Left ventricle myocardium inferior (tissue), 1 donor: ENCODE measurements at regions not wholly inside any gene's neighbourhood (a gene's known extent, or its start where the extent isn't known, plus 50 kb on each side); places are given as distances from the start of the nearest gene placed in this dataset.

Source experiments
- DNase-seq: peaks from one replicate; pipeline ENCODE4 v3.0.0-alpha.2; 2020
- H3K27ac ChIP-seq: fragments of 200-600 bp; replicated peaks from 2 replicates; pipeline ENCODE4 v1.8.0; 2021
- H3K27me3 ChIP-seq: fragments of 200-600 bp; 2 replicates; pipeline ENCODE4 v1.8.0; 2021; ENCODE audit warnings: low read depth
- H3K36me3 ChIP-seq: fragments of 200-600 bp; 2 replicates; pipeline ENCODE4 v1.8.0; 2021
- H3K4me1 ChIP-seq: fragments of 200-600 bp; 2 replicates; pipeline ENCODE4 v1.8.0; 2021
- H3K4me3 ChIP-seq: fragments of 200-600 bp; 2 replicates; pipeline ENCODE4 v1.8.0; 2021; ENCODE audit warnings: mild to moderate bottlenecking, moderate library complexity
- H3K9me3 ChIP-seq: fragments of 200-600 bp; replicated peaks from 2 replicates; pipeline ENCODE4 v1.8.0; 2021
- CTCF ChIP-seq: fragments of 200-600 bp; IDR thresholded peaks from 2 replicates; pipeline ENCODE4 v1.8.0; 2021; ENCODE audit warnings: antibody characterized with exemption, mild to moderate bottlenecking, borderline replicate concordance
- intact Hi-C: fragments of 100-400 bp; cut with micrococcal nuclease; formaldehyde crosslinking; loops from one replicate; pipeline ENCODE4 v1.11.0; 2022
- donor health status: DM: no; HTN: yes; CAD: no; lungs with severe emphysema.

GRCh38 chr1:102724741-102725140 is 383.6 kb downstream of the COL11A1 start:
- H3K4me3 ChIP-seq: no peak overlapping the region
- intact Hi-C loops: no loop called here
- no peaks in the 10 kb centered on the region for H3K4me1 ChIP-seq
- DNase-seq: no peak
- H3K27ac ChIP-seq: no peak overlapping the region
- H3K27me3 ChIP-seq: no peaks in the 10 kb centered on the region
- no peak for TF ChIP-seq CTCF
- no peaks in the 10 kb centered on the region for H3K9me3 ChIP-seq
- no peaks in the 10 kb centered on the region for H3K36me3 ChIP-seq

GRCh38 chr1:102715150-102715549 is 393.2 kb downstream of the COL11A1 start:
- H3K27me3 ChIP-seq: no peaks in the 10 kb centered on the region
- H3K4me3 ChIP-seq: no peak overlapping the region
- DNase-seq: no peak
- no peak for TF ChIP-seq CTCF
- H3K4me1 ChIP-seq: no peaks in the 10 kb centered on the region
- intact Hi-C loops: no loop called here
- H3K36me3 ChIP-seq: no peaks in the 10 kb centered on the region
- no peak overlapping the region for H3K27ac ChIP-seq
- H3K9me3 ChIP-seq: no peaks in the 10 kb centered on the region

GRCh38 chr1:102699524-102699923 is 408.8 kb downstream of the COL11A1 start:
- intact Hi-C loops: no loop called here
- H3K9me3 ChIP-seq: peaks cover 23% of the 10 kb centered on the region
- TF ChIP-seq CTCF: no peak
- no peaks in the 10 kb centered on the region for H3K4me1 ChIP-seq
- DNase-seq: no peak
- H3K27me3 ChIP-seq: no peaks in the 10 kb centered on the region
- no peak overlapping the region for H3K4me3 ChIP-seq
- H3K36me3 ChIP-seq: no peaks in the 10 kb centered on the region
- H3K27ac ChIP-seq: no peak overlapping the region

GRCh38 chr1:102693345-102693744 is 415.0 kb downstream of the COL11A1 start:
- no peak for DNase-seq
- Histone ChIP-seq H3K4me1 (no peaks in the 10 kb centered on the region), H3K27ac (no peak overlapping the region), H3K4me3 (no peak overlapping the region), H3K9me3 (peaks cover 29% of the 10 kb centered on the region), H3K36me3 (no peaks in the 10 kb centered on the region), H3K27me3 (no peaks in the 10 kb centered on the region)
- TF ChIP-seq CTCF: no peak
- intact Hi-C loops: no loop called here

- H3K27ac ChIP-seq: no peak overlapping the region
- peaks cover 29% of the 10 kb centered on the region for H3K9me3 ChIP-seq
- no peak overlapping the region for H3K4me3 ChIP-seq
- TF ChIP-seq CTCF: no peak
- H3K4me1 ChIP-seq: no peaks in the 10 kb centered on the region
- intact Hi-C loops: no loop called here
- H3K27me3 ChIP-seq: no peaks in the 10 kb centered on the region
- no peak for DNase-seq
- no peaks in the 10 kb centered on the region for H3K36me3 ChIP-seq
Observed at GRCh38 chr1:102691592-102692090, 416.7 kb downstream of the COL11A1 start.

GRCh38 chr1:102687383-102687782 is 420.9 kb downstream of the COL11A1 start:
- Histone ChIP-seq H3K4me3 (no peak overlapping the region), H3K27ac (no peak overlapping the region), H3K36me3 (no peaks in the 10 kb centered on the region), H3K4me1 (no peaks in the 10 kb centered on the region), H3K9me3 (peaks cover 12% of the 10 kb centered on the region), H3K27me3 (no peaks in the 10 kb centered on the region)
- intact Hi-C loops: no loop called here
- no peak for TF ChIP-seq CTCF
- DNase-seq: no peak
